ENCODE measurements at regions not wholly inside any gene's neighbourhood (a gene's known extent, or its start where the extent isn't known, plus 50 kb on each side); places are given as distances from the start of the nearest gene placed in this dataset.

GRCh38 chr4:18631586-18631985 is 610.0 kb upstream of the LCORL start:
- peak in 1 of 2 donors; percentile 5 for DNase-seq
- Histone ChIP-seq H3K4me3 (no peak overlapping the region), H3K36me3 (no peaks in the 10 kb centered on the region), H3K27me3 (no peaks in the 10 kb centered on the region), H3K9me3 (peaks cover 0 to 6% (median 3%) of the 10 kb centered on the region in 4 donors), H3K27ac (no peak overlapping the region), H3K4me1 (no peaks in the 10 kb centered on the region)
- intact Hi-C loops (cut with DNase I; ENCODE audit: low total_unique reads), result no loop called here
- TF ChIP-seq EP300 (IDR thresholded peaks at IDR 0.05), result no peak
- no peak for TF ChIP-seq POLR2A (IDR thresholded peaks at IDR 0.05)
- TF ChIP-seq POLR2AphosphoS5 (IDR thresholded peaks at IDR 0.05), result no peak
- TF ChIP-seq, protein P1, sequence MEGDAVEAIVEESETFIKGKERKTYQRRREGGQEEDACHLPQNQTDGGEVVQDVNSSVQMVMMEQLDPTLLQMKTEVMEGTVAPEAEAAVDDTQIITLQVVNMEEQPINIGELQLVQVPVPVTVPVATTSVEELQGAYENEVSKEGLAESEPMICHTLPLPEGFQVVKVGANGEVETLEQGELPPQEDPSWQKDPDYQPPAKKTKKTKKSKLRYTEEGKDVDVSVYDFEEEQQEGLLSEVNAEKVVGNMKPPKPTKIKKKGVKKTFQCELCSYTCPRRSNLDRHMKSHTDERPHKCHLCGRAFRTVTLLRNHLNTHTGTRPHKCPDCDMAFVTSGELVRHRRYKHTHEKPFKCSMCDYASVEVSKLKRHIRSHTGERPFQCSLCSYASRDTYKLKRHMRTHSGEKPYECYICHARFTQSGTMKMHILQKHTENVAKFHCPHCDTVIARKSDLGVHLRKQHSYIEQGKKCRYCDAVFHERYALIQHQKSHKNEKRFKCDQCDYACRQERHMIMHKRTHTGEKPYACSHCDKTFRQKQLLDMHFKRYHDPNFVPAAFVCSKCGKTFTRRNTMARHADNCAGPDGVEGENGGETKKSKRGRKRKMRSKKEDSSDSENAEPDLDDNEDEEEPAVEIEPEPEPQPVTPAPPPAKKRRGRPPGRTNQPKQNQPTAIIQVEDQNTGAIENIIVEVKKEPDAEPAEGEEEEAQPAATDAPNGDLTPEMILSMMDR (IDR thresholded peaks at IDR 0.05), result no peak

DNA sequence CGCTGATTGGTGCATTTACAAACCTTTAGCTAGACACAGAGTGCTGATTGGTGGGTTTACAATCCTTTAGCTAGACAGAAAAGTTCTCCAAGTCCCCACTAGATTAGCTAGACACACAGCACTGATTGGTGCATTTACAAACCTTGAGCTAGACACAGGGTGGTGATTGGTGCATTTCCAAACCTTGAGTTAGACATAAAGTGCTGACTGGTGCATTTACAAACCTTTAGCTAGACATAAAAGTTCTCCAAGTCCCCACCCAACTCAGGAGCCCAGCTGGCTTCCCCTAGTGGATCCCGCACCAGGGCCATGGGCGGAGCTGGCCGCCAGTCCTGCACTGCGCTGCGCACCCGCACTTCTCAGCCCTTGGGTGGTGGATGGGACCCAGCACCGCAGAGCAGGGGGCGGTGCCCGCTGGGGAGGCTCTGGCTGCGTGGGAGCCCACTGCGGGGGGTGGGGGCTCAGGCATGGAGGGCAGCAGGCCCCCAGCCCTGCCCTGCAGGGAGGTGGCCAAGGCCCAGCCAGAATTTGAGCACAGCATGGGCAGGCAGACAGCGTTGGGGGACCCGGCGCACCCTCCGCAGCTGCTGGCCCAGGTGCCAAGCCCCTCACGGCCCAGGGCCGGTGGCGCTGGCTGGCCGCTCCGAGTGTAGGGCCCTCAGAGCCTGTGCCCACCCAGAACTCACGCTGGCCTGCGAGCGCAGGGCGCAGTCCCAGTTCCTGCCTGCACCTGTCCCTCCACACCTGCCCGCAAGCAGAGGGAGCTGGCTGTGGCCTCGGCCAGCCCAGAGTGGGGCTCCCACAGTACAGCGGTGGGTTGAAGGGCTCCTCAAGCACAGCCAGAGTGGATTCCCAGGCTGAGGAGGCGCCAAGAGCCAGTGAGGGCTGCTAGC is 608.9 kb upstream of the LCORL start:
- TF ChIP-seq EP300 (IDR thresholded peaks at IDR 0.05), result no peak
- TF ChIP-seq, protein P1 (IDR thresholded peaks at IDR 0.05), result no peak
- no peak for TF ChIP-seq POLR2A (IDR thresholded peaks at IDR 0.05)
- TF ChIP-seq POLR2AphosphoS5 (IDR thresholded peaks at IDR 0.05), result no peak
- Histone ChIP-seq H3K4me3 (no peak overlapping the region), H3K27me3 (no peaks in the 10 kb centered on the region), H3K9me3 (peaks cover 0 to 6% (median 3%) of the 10 kb centered on the region in 4 donors), H3K27ac (no peak overlapping the region), H3K4me1 (no peaks in the 10 kb centered on the region), H3K36me3 (no peaks in the 10 kb centered on the region)
- WGBS, 5 donors, result 91 to 100% (median 93%) methylated on average over 2 to 29 of the region's 29 CpGs
- no peak for DNase-seq
- intact Hi-C loops (cut with DNase I; ENCODE audit: low total_unique reads), result no loop called here

DNA sequence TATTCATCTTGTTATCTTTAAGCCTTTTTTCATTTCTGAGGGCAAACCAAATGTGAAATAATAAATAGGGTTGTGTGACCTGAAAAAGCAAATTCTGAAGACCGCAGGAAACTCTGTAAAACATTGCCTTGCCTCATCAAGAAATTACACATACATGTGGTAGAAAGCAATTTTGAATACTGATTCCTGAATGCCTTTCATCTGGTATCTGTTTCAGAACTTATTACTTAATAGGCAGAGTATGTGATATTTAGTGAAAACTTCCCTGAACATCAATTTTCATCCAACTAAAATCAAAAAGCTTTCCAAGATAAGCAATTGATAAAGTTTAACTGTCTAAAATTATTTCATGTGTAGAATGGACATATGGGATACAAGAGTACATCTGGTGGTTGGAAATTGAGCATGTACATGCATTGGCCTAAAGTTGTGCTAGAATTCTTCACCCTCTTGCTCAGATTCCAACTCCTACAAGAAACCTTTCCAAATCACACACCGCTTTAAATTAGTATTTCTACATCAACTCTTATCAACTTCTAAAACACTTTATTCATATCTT is 606.0 kb upstream of the LCORL start:
- H3K36me3 ChIP-seq, result no peaks in the 10 kb centered on the region
- H3K4me1 ChIP-seq, result no peaks in the 10 kb centered on the region
- no peak for DNase-seq
- intact Hi-C loops (cut with DNase I; ENCODE audit: low total_unique reads), result no loop called here
- WGBS, 5 donors, result 63 to 80% (median 64%) methylated on average over 2 of the region's 2 CpGs
- no peak overlapping the region for H3K4me3 ChIP-seq
- no peaks in the 10 kb centered on the region for H3K27me3 ChIP-seq
- TF ChIP-seq POLR2A (IDR thresholded peaks at IDR 0.05) (no peak), EP300 (IDR thresholded peaks at IDR 0.05) (no peak), POLR2AphosphoS5 (IDR thresholded peaks at IDR 0.05) (no peak)
- TF ChIP-seq, protein P1 (IDR thresholded peaks at IDR 0.05), result no peak
- no peak overlapping the region for H3K27ac ChIP-seq
- H3K9me3 ChIP-seq, result peaks cover 0 to 6% (median 3%) of the 10 kb centered on the region in 4 donors

DNA sequence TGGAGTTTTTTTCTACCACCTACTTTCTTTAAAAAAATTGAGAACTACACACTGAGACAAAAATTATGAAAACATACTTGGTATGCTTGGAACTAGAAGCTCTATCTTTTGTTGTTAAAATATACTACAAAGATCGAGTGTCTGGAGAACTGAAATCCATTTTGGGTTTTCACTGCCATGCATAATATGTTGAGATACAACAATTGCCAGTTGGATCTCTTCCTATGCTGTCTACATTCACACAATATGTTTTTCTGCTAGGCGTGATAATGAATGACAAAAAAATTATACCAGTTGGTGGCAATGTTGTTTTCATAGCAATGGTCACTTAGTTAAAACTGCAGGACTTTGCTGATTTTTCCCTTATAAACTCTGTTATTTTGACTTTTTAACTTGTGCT is 605.4 kb upstream of the LCORL start:
- WGBS, 5 donors, result 62 to 84% (median 76%) methylated on average over 2 of the region's 2 CpGs
- Histone ChIP-seq H3K4me1 (no peaks in the 10 kb centered on the region), H3K4me3 (no peak overlapping the region), H3K27ac (no peak overlapping the region), H3K27me3 (no peaks in the 10 kb centered on the region), H3K36me3 (no peaks in the 10 kb centered on the region), H3K9me3 (peaks cover 0 to 6% (median 3%) of the 10 kb centered on the region in 4 donors)
- intact Hi-C loops (cut with DNase I; ENCODE audit: low total_unique reads), result no loop called here
- no peak for TF ChIP-seq POLR2A (IDR thresholded peaks at IDR 0.05)
- TF ChIP-seq, protein P1 (IDR thresholded peaks at IDR 0.05), result no peak
- no peak for TF ChIP-seq EP300 (IDR thresholded peaks at IDR 0.05)
- TF ChIP-seq POLR2AphosphoS5 (IDR thresholded peaks at IDR 0.05), result no peak
- DNase-seq, result no peak
